Osteoblast (primary cell): ENCODE measurements at regions not wholly inside any gene's neighbourhood (a gene's known extent, or its start where the extent isn't known, plus 50 kb on each side); places are given as distances from the start of the nearest gene placed in this dataset.

Source experiments
- DNase-seq: peaks from one replicate; pipeline ENCODE4 v3.0.0; 2011; ENCODE audit warnings: low spot score, mixed read lengths; ENCODE audit not compliant: insufficient read length; ENCODE audit errors: missing footprints
- H2AFZ ChIP-seq: 2 replicates; pipeline ENCODE4 v1.6.0; 2011; ENCODE audit warnings: mild to moderate bottlenecking, low read length
- H3K27ac ChIP-seq: 2 replicates; pipeline ENCODE4 v1.5.1; 2011; ENCODE audit warnings: mild to moderate bottlenecking, low read depth, low read length, moderate library complexity
- H3K27me3 ChIP-seq: 2 replicates; pipeline ENCODE4 v1.6.0; 2012; ENCODE audit warnings: mild to moderate bottlenecking, control low read depth, inconsistent platforms, low read length, moderate library complexity; ENCODE audit not compliant: insufficient read depth
- H3K36me3 ChIP-seq: 2 replicates; pipeline ENCODE4 v1.5.1; 2011; ENCODE audit warnings: mild to moderate bottlenecking, low read length, control low read depth, moderate library complexity; ENCODE audit not compliant: insufficient read depth
- H3K4me1 ChIP-seq: 2 replicates; pipeline ENCODE4 v1.5.1; 2011; ENCODE audit warnings: mild to moderate bottlenecking, low read length, control low read depth, moderate library complexity; ENCODE audit not compliant: insufficient read depth
- H3K4me2 ChIP-seq: 2 replicates; pipeline ENCODE4 v1.6.0; 2011; ENCODE audit warnings: mild to moderate bottlenecking, low read length; ENCODE audit not compliant: insufficient read depth
- H3K4me3 ChIP-seq: fragments of 200-600 bp; sonication (generic); 3 replicates; pipeline ENCODE4 v1.5.1; 2012; ENCODE audit warnings: mild to moderate bottlenecking, low read length, inconsistent platforms; ENCODE audit not compliant: insufficient read depth
- H3K79me2 ChIP-seq: 2 replicates; pipeline ENCODE4 v1.6.0; 2012; ENCODE audit warnings: mild to moderate bottlenecking, low read length, control low read depth, inconsistent platforms; ENCODE audit not compliant: insufficient read depth
- H3K9me3 ChIP-seq: 2 replicates; pipeline ENCODE4 v1.5.1; 2011; ENCODE audit warnings: low read depth, low read length, control low read depth
- H4K20me1 ChIP-seq: 2 replicates; pipeline ENCODE4 v1.6.0; 2012; ENCODE audit warnings: mild to moderate bottlenecking, low read length, control low read depth; ENCODE audit not compliant: insufficient read depth
- CTCF ChIP-seq: IDR thresholded peaks from 2 replicates; pipeline ENCODE4 v1.5.1; 2011; ENCODE audit warnings: mild to moderate bottlenecking, low read depth, low read length, moderate library complexity; ENCODE audit errors: extremely low read depth

DNA sequence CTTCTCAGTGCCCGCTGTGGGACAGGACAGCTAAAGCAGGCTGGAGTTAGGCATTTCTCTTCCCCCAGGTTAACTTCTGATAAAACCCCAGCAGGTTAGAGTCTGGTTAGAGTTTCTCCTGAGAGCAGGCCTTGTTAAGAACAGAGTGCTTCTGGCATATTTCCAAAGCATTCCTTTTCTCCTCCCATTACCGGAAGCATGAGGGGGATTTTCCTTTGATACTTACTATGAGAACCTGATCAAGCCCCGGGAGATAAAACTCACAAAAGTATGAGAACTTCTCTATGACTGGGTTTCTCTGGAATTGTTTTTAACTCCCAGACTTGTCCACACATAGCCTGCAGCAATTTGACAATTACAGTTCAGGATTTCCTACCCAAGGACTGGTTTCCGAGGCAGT lies 77.4 kb upstream of the MAST4 start:
- Histone ChIP-seq H4K20me1 (no peaks in the 10 kb centered on the region), H3K4me1 (no peaks in the 10 kb centered on the region), H3K27me3 (no peaks in the 10 kb centered on the region), H3K79me2 (no peaks in the 10 kb centered on the region), H3K4me3 (no peak overlapping the region), H3K36me3 (no peaks in the 10 kb centered on the region), H3K27ac (no peak overlapping the region), H2AFZ (no peak overlapping the region), H3K9me3 (no peaks in the 10 kb centered on the region), H3K4me2 (no peak overlapping the region)
- no peak for TF ChIP-seq CTCF
- no peak for DNase-seq

DNA sequence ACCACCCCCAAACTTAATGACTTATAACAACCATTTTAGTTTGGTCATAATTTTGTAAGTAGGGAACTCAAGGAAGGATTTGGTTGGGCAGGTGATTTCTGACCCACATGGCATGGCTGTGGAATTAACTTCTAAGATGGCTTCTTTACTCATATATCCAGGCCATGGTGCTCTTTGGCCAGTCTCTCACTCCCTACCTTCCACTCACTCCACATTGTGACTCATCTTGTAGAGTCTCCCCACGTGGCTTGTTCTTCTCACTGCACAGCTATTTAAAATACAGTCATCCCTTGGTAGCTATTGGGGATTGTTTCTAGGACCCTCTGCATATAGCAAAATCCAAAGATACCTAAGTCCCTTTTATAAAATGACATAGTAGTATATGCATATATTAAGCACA lies 76.6 kb upstream of the MAST4 start:
- Histone ChIP-seq H3K9me3 (no peaks in the 10 kb centered on the region), H3K79me2 (no peaks in the 10 kb centered on the region), H3K4me2 (no peak overlapping the region), H3K4me3 (no peak overlapping the region), H3K4me1 (no peaks in the 10 kb centered on the region), H2AFZ (no peak overlapping the region), H3K27ac (no peak overlapping the region), H3K27me3 (no peaks in the 10 kb centered on the region), H4K20me1 (no peaks in the 10 kb centered on the region), H3K36me3 (no peaks in the 10 kb centered on the region)
- no peak for DNase-seq
- no peak for TF ChIP-seq CTCF

DNA sequence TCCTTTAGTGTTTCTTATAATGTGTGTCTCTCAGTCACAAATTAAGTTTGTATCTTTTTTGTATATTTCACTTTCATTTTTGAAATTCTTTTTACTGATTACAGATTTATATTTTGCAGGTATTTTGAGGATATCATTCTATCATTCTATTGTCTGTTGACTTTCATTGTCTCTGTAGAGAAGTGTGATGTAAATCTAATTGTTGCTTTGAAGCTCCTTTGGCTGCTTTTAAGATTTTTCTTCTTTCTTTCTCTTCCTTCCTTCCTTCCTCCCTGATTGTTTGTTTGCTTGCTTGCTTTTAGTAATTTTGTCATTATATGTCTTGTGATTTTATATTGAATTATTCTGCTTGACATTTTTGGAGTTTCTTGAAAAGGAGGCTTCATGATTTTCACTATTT lies 75.3 kb upstream of the MAST4 start:
- TF ChIP-seq CTCF, result no peak
- no peaks in the 10 kb centered on the region for H3K36me3 ChIP-seq
- H3K4me2 ChIP-seq, result no peak overlapping the region
- no peaks in the 10 kb centered on the region for H4K20me1 ChIP-seq
- H3K27me3 ChIP-seq, result no peaks in the 10 kb centered on the region
- H2AFZ ChIP-seq, result no peak overlapping the region
- no peaks in the 10 kb centered on the region for H3K9me3 ChIP-seq
- no peaks in the 10 kb centered on the region for H3K79me2 ChIP-seq
- H3K27ac ChIP-seq, result no peak overlapping the region
- no peaks in the 10 kb centered on the region for H3K4me1 ChIP-seq
- no peak overlapping the region for H3K4me3 ChIP-seq
- no peak for DNase-seq

GRCh38 chr5:66527478-66528035 lies 68.6 kb upstream of the MAST4 start:
- Histone ChIP-seq H3K9me3 (no peaks in the 10 kb centered on the region), H4K20me1 (no peaks in the 10 kb centered on the region), H3K36me3 (no peaks in the 10 kb centered on the region), H3K4me2 (no peak overlapping the region), H2AFZ (no peak overlapping the region), H3K27ac (no peak overlapping the region), H3K27me3 (peaks cover 2% of the 10 kb centered on the region), H3K4me1 (no peaks in the 10 kb centered on the region), H3K4me3 (no peak overlapping the region), H3K79me2 (no peaks in the 10 kb centered on the region)
- no peak for DNase-seq
- no peak for TF ChIP-seq CTCF
